Panc1 (cell line): ENCODE measurements at regions not wholly inside any gene's neighbourhood (a gene's known extent, or its start where the extent isn't known, plus 50 kb on each side); places are given as distances from the start of the nearest gene placed in this dataset.

ENCODE experiments used
- ATAC-seq: fragments of 200-7000 bp; cut with Tn5 transposase; 2 replicates; pipeline ENCODE4 v1.9.1; 2020; ENCODE audit warnings: mild to moderate bottlenecking, moderate library complexity
- BruUV-seq: library from RNA; stranded (reverse); fragments of 400-500 nt; replicated peaks from 2 replicates; lab custom pipeline; 2021; lab: Mats Ljungman, UMichigan
- CTCF ChIA-PET: fragments of 300-600 bp; sonication (Branson Sonifier 250); formaldehyde crosslinking; loops from one replicate; lab custom pipeline; 2022; ENCODE audit warnings: antibody characterized with exemption; lab: Charles Lee
- POLR2A ChIA-PET: fragments of 300-600 bp; sonication (Branson Sonifier 250); formaldehyde crosslinking; loops from one replicate; lab custom pipeline; 2022; ENCODE audit warnings: antibody characterized with exemption; lab: Charles Lee
- DNase-seq: peaks from one replicate; pipeline ENCODE4 v3.0.0-alpha.2; 2010; ENCODE audit warnings: low read depth, low spot score
- H3K27ac ChIP-seq: 2 replicates; pipeline ENCODE4 v1.5.1; 2011; ENCODE audit warnings: mild to moderate bottlenecking, low read length, inconsistent platforms
- H3K27me3 ChIP-seq: fragments of 200-500 bp; sonication (Bioruptor generic); 2 replicates; pipeline ENCODE4 v1.6.0; 2014; ENCODE audit warnings: low read length, inconsistent platforms; ENCODE audit not compliant: control insufficient read depth, insufficient read depth
- H3K36me3 ChIP-seq: fragments of 200-500 bp; sonication (Bioruptor generic); 2 replicates; pipeline ENCODE4 v1.5.1; 2014; ENCODE audit warnings: inconsistent platforms, mild to moderate bottlenecking, low read length, moderate library complexity; ENCODE audit not compliant: control insufficient read depth, insufficient read depth
- H3K4me1 ChIP-seq: 2 replicates; pipeline ENCODE4 v1.5.1; 2011; ENCODE audit warnings: inconsistent platforms, mild to moderate bottlenecking, low read length, moderate library complexity; ENCODE audit not compliant: control insufficient read depth, insufficient read depth
- H3K4me3 ChIP-seq, 2 experiments: 2 replicates each; pipeline ENCODE4 v1.5.1; 2011 to 2012; ENCODE audit warnings: low read depth in 2 of 2, low read length in 2 of 2, mild to moderate bottlenecking in 2 of 2, inconsistent platforms in 1 of 2, moderate library complexity in 1 of 2
- H3K9me3 ChIP-seq: fragments of 200-500 bp; sonication (Bioruptor generic); 2 replicates; pipeline ENCODE4 v1.5.1; 2014; ENCODE audit warnings: low read depth, mild to moderate bottlenecking, inconsistent platforms, low read length, moderate library complexity; ENCODE audit not compliant: control insufficient read depth, insufficient read depth
- CTCF ChIP-seq: fragments of 450-650 bp; IDR thresholded peaks from 2 replicates; pipeline ENCODE4 v1.5.1; 2017; ENCODE audit warnings: mild to moderate bottlenecking
- POLR2AphosphoS5 ChIP-seq: IDR thresholded peaks from 2 replicates; pipeline ENCODE4 v1.6.1; 2012; ENCODE audit warnings: mild to moderate bottlenecking, low read depth, low read length, moderate library complexity
- REST ChIP-seq, 2 experiments: IDR thresholded peaks; 2 replicates each; pipeline ENCODE4 v1.6.1; 2011 to 2012; ENCODE audit warnings: low read depth in 2 of 2, control low read depth in 1 of 2, low read length in 1 of 2, mild to moderate bottlenecking in 1 of 2, moderate library complexity in 1 of 2; ENCODE audit not compliant: insufficient read depth in 1 of 2
- SIN3A ChIP-seq: IDR thresholded peaks from 2 replicates; pipeline ENCODE4 v1.6.1; 2012; ENCODE audit warnings: low read depth, mild to moderate bottlenecking, low read length, moderate library complexity, borderline replicate concordance; ENCODE audit not compliant: insufficient read depth
- TCF7L2 ChIP-seq: IDR thresholded peaks from 2 replicates; pipeline ENCODE4 v1.6.1; 2011; ENCODE audit warnings: mild to moderate bottlenecking, low read depth, low read length, inconsistent platforms
- in situ Hi-C: cut with HindIII; loops from 2 replicates; pipeline ENCODE4 v1.10.0; 2016; ENCODE audit warnings: low sequenced_read_pairs, low pct_unique_long_range_greater_than_20kb
- intact Hi-C: fragments of 100-400 bp; cut with micrococcal nuclease; formaldehyde crosslinking; loops from one replicate; pipeline ENCODE4 v1.10.0; 2022; ENCODE audit not compliant: unreplicated experiment

GRCh38 chr1:164928232-164928812 is 369.3 kb downstream of the PBX1 start:
- intact Hi-C loops, result no loop called here
- ATAC-seq (no peak), DNase-seq (no peak)
- TF ChIP-seq TCF7L2, result no peak
- TF ChIP-seq SIN3A, result no peak
- TF ChIP-seq POLR2AphosphoS5, result no peak
- no peak for TF ChIP-seq REST (IDR thresholded peaks at IDR 0.05; ENCODE audit: insufficient read depth in 1 of 2, low read depth in 2 of 2, low read length in 1 of 2)
- no peak for TF ChIP-seq CTCF
- in situ Hi-C loops, result no loop called here
- ChIA-PET CTCF (no interaction called here), POLR2A (no interaction called here)
- no peaks in the 10 kb centered on the region for H3K9me3 ChIP-seq
- peaks cover 2% of the 10 kb centered on the region; the same call in 1 of the 2 replicates for H3K27me3 ChIP-seq
- H3K4me1 ChIP-seq, result no peaks in the 10 kb centered on the region
- H3K36me3 ChIP-seq, result no peaks in the 10 kb centered on the region
- no peak overlapping the region for H3K27ac ChIP-seq
- BruUV-seq, result no TSS peak
- H3K4me3 ChIP-seq, result no peak overlapping the region

- POLR2A ChIA-PET, result no interaction called here
- no TSS peak for BruUV-seq
Observed at GRCh38 chr1:164926107-164926506, 367.1 kb downstream of the PBX1 start.

More at GRCh38 chr1:164926107-164926506, 367.1 kb downstream of the PBX1 start:
- no peaks in the 10 kb centered on the region for H3K4me1 ChIP-seq
- CTCF ChIA-PET, result no interaction called here
- in situ Hi-C loops, result no loop called here
- H3K27me3 ChIP-seq, result no peaks in the 10 kb centered on the region; the same call in 1 of the 2 replicates
- DNase-seq (no peak), ATAC-seq (no peak)
- H3K9me3 ChIP-seq, result no peaks in the 10 kb centered on the region
- intact Hi-C loops, result no loop called here
- no peak overlapping the region for H3K27ac ChIP-seq
- no peak overlapping the region for H3K4me3 ChIP-seq
- no peaks in the 10 kb centered on the region for H3K36me3 ChIP-seq
- no peak for TF ChIP-seq SIN3A
- TF ChIP-seq CTCF, result no peak
- no peak for TF ChIP-seq REST (IDR thresholded peaks at IDR 0.05; ENCODE audit: insufficient read depth in 1 of 2, low read depth in 2 of 2, low read length in 1 of 2)
- no peak for TF ChIP-seq POLR2AphosphoS5
- no peak for TF ChIP-seq TCF7L2
